HG03103 (cell line): ENCODE measurements at regions not wholly inside any gene's neighbourhood (a gene's known extent, or its start where the extent isn't known, plus 50 kb on each side); places are given as distances from the start of the nearest gene placed in this dataset.
"Not testable (repeated sequence)": the region's sequence is repeated elsewhere in the genome, so short reads cannot be mapped to it uniquely, and the experiment has no call there.

Experiments
- ATAC-seq: cut with Tn5 transposase; IDR thresholded peaks from one replicate; pipeline ENCODE4 v1.9.1; 2021; ENCODE audit warnings: low read depth; ENCODE audit not compliant: unreplicated experiment

DNA sequence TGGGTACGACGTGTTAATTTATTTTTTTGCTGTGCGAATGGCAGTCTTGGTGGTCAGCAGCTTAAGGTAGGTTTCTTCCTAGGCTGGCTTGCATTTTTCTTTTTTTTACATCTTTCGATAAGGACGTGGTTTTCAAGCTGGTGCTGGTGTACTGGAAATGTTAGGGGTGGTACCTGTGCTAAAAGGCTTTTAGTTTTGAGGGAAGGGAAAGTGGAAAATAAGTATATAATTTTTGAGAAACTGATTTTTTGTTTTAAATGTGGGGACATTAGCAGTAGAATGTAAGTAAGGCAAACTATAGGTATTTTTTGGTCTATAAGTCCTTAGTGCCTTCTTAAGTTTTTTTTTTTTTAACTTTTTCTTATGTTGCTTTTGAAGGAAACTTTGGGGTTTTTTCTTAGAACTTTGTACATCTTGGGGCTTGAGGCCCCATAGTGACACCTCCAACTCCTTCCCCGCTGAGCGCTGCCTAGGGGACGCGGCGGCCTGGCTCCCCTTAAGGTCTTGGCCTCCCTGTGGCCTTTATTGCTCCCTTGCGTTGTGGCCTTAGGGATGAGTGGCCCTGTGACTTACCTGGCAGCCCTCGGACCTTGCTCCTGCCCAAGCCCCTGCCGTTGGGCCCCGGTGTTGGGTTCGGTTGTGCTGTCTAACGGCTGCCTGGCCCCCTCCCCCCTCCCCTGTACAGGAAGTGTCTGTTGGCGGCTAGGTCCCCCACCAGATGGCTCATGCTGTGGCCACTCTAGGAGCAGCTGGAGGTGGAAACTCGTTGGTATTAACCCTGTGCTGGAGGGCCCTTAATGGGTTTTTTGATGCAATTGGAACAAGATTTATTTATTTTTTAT, 88.0 kb upstream of the RPRML start:
- peak; percentile 68 for ATAC-seq

DNA sequence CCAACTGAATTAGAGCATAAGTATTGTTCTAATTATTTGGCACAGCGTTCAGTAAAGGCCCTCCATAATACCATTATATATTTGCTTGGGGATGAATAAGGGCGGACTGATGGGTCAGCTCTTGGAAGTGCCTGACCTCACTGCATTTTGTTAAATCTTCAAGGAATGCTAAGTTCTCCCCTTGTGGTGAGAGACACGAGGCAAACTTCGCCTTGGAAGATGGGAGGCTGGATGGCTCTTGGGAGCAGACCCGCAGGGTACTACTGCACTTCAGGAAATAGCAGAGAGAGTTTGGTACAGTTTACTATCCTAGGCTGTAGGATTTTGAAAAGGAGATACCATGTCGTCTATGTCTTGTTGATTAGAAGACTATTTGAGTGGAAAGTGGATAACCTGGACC, 87.0 kb upstream of the RPRML start:
- no peak for ATAC-seq

DNA sequence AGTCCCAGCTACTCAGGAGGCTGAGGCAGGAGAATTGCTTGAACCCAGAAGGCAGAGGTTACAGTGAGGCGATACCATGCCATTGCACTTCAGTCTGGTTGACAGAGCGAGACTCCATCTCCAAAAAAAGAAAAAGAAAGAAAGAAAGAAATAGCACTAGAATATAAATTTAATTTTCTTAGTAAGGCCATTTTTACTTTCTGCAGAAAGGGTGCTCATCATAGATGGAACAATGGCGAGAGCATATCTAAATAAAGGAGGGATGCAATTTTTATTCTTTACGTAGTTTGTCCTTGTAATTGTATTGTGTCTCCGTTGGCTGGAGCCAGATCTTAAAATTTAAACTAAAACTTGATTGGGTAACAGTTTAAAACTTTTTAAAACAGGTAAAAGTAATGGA, 85.6 kb upstream of the RPRML start:
- no peak for ATAC-seq

DNA sequence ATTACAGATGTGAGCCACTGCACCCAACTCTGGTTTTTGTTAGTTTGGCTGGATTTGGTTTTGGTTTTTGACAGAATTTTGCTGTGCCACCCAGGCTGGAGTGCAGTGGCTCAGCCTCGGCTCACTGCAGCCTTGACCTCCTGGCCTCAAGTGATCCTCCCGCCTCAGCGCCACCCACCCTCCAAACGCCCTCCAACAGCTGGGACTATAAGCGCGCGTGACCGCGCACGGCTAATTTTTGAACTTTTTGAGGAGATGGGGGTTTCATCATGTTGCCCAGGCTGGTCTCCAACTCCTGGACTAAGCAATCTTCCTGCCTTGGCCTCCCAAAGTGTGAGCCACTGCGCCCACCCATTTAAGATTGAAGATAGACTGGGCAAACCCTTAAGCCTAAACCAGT, 84.4 kb upstream of the RPRML start:
- ATAC-seq, result no peak

DNA sequence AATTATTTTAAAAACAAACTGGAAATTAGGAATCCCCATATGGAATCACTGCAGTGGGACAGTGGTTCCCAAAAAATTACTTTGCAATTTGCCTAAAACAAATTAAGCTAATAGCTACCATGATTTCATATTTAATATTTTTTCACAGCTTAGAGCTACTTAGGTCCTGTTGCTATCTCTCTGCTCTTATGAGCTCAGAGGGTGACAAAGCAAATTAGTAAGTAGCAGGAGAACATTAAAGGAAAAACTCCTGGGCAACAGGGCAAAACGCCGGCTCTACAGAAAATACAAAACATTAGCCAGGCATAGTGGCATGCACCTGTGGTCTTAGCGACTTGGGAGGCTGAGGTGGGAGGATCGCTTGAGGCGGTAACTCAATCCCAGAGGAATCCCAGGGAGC, 83.8 kb upstream of the RPRML start:
- ATAC-seq, result not testable (repeated sequence)

DNA sequence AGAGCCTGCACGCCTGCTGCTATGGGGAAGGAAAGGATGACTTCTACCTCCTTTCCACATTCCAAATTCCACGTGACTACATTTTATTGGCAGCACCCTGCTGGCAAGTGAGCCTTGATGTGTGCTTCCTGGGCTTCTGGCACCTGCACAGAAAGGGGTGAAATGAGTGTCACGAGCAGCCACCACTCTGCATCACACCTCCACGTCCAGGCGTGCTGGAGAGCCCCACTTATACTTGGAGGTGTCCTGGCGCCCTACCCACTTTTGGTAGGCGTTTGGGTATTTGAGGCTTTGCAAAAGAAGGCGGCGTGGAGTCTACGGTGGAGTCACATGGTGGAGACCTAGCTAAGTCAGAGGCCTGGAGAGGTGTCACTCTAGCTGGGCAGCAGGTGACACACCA, 81.0 kb upstream of the RPRML start:
- not testable (repeated sequence) for ATAC-seq

DNA sequence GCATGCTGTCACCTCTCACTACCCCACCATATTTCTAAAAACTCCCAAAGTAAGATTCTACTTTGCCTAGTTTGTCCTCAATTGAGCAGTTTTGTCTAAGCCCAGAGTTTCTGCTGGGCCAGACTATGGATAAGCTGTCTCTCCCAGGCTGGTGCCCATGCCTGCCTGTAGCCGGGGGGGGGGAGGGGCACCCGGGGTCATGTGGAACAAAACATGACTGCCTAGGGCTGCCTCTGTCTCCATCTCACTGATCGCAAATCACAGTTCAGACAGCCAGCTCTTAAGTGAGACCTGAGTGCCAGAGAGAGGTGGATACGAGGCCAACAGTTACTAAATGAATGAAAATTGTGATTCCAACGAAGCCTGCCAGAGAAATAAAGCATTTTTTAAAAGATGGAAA, 78.8 kb upstream of the RPRML start:
- ATAC-seq, result no peak

DNA sequence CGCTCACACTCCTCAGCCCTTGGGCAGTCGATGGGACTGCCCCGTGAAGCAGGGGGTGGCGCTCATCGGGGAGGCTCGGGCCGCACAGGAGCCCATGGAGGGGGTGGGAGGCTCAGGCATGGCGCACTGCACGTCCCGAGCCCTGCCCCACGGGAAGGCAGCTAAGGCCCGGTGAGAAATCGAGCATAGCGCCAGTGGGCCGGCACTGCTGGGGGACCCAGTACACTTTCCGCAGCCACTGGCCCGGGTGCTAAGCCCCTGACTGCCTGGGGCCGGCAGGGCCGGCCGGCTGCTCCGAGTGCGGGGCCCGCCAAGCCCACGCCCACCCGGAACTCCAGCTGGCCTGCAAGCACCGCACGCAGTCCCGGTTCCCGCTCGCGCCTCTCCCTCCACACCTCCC, 78.2 kb upstream of the RPRML start:
- ATAC-seq, result not testable (repeated sequence)

DNA sequence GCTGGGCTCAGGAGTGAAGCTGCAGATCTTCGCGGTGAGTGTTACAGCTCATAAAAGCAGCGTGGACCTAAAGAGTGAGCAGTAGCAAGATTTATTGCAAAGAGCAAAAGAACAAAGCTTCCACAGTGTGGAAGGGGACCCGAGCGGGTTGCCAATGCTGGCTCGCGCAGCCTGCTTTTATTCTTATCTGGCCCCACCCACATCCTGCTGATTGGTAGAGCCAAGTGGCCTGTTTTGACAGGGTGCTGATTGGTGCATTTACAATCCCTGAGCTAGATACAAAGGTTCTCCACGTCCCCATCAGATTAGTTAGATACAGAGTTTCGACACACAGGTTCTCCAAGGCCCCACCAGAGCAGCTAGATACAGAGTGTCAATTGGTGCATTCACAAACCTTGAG, 77.6 kb upstream of the RPRML start:
- not testable (repeated sequence) for ATAC-seq
